ENCODE measurements at regions not wholly inside any gene's neighbourhood (a gene's known extent, or its start where the extent isn't known, plus 50 kb on each side); places are given as distances from the start of the nearest gene placed in this dataset.

- H2AFZ ChIP-seq (ENCODE audit: control insufficient read depth, low read depth, low read length), result no peak overlapping the region
- intact Hi-C loops (cut with micrococcal nuclease; ENCODE audit: unreplicated experiment) (no loop called here), in situ Hi-C loops (cut with MboI) (no loop called here)
- POLR2A ChIA-PET, result interaction anchor here (0.6 kb wide), 1 partner anchor 447 kb away, joined by 5 read pairs; no protein-coding TSS in a partner anchor
- no peak overlapping the region for H3K4me2 ChIP-seq (ENCODE audit: control insufficient read depth, insufficient read depth)
- H3K27ac ChIP-seq (ENCODE audit: control insufficient read depth, insufficient read depth), result no peak overlapping the region
- H3K4me3 ChIP-seq, result no peak overlapping the region
- no peaks in the 10 kb centered on the region for H3K4me1 ChIP-seq (ENCODE audit: control insufficient read depth, insufficient read depth, low read length)
- RAD21 ChIA-PET (ENCODE audit: unreplicated experiment), result no interaction called here
- no peak for FAIRE-seq
- SMC1A ChIA-PET (ENCODE audit: uncharacterized antibody, unreplicated experiment), result no interaction called here
- H3K36me3 ChIP-seq (ENCODE audit: control insufficient read depth in 2 of 2, insufficient read depth in 2 of 2, low read length in 1 of 2), result no peaks in the 10 kb centered on the region
- CTCF ChIA-PET, result no interaction called here
- ATAC-seq, result no peak
- BruUV-seq (replicated peaks), result no TSS peak
- H3K79me2 ChIP-seq (ENCODE audit: control insufficient read depth, insufficient read depth, low read length), result no peaks in the 10 kb centered on the region
- H3K9ac ChIP-seq (ENCODE audit: control insufficient read depth, insufficient read depth, low read length), result no peak overlapping the region
- no peak for DNase-seq (ENCODE audit: low read depth, low spot score)
- H4K20me1 ChIP-seq (ENCODE audit: control insufficient read depth, insufficient read depth), result no peaks in the 10 kb centered on the region
- no peaks in the 10 kb centered on the region for H3K9me3 ChIP-seq (replicated peaks; ENCODE audit: control insufficient read depth, insufficient read depth, low read length)
- no peak for TF ChIP-seq SP1 (IDR thresholded peaks at IDR 0.05; ENCODE audit: low read depth, low read length)
- TF ChIP-seq SMARCA5 (IDR thresholded peaks at IDR 0.05), result no peak
- TF ChIP-seq ZNF592 (IDR thresholded peaks at IDR 0.05), result no peak
- TF ChIP-seq NFYB (IDR thresholded peaks at IDR 0.05; ENCODE audit: insufficient read depth, low read depth, low read length), result no peak
- no peak for TF ChIP-seq MEF2B (IDR thresholded peaks at IDR 0.05; ENCODE audit: partially characterized antibody, poor library complexity, severe bottlenecking)
- no peak for TF ChIP-seq TARDBP (IDR thresholded peaks at IDR 0.05; ENCODE audit: borderline replicate concordance)
- no peak for TF ChIP-seq EGR1 (IDR thresholded peaks at IDR 0.05; ENCODE audit: borderline replicate concordance in 1 of 2, low read depth in 2 of 2, low read length in 2 of 2)
- no peak for TF ChIP-seq BMI1 (IDR thresholded peaks at IDR 0.05; ENCODE audit: borderline replicate concordance)
- TF ChIP-seq IRF3 (IDR thresholded peaks at IDR 0.05), result no peak
- no peak for TF ChIP-seq MYC (IDR thresholded peaks at IDR 0.05; ENCODE audit: insufficient read depth, insufficient read length, insufficient replicate concordance, low read length, severe bottlenecking)
- no peak for TF ChIP-seq TAF1 (IDR thresholded peaks at IDR 0.05; ENCODE audit: borderline replicate concordance, low read depth, low read length)
- TF ChIP-seq SIN3A (IDR thresholded peaks at IDR 0.05; ENCODE audit: low read depth, low read length), result no peak
- TF ChIP-seq CTCF (IDR thresholded peaks at IDR 0.05 in 2 of 3, conservative IDR thresholded peaks at IDR 0.05 in 1 of 3; ENCODE audit: control insufficient read depth in 2 of 3, extremely low read depth in 1 of 3, insufficient read depth in 1 of 3, low read depth in 3 of 3, low read length in 3 of 3), result no peak
- 85% methylated on average over 1 of the region's 1 CpG for WGBS (ENCODE audit: insufficient coverage, insufficient replicate concordance, low lambda C conversion rate, missing lambda C conversion rate)
- no peaks in the 10 kb centered on the region for H3K27me3 ChIP-seq (replicated peaks in 1 of 2; ENCODE audit: control insufficient read depth in 2 of 2, insufficient read depth in 2 of 2, low read length in 1 of 2)
Measured at GRCh38 chr3:152944671-152945070, 109.7 kb downstream of the P2RY1 start.

All from GM12878 (cell line).